K562 (cell line): ENCODE measurements at regions not wholly inside any gene's neighbourhood (a gene's known extent, or its start where the extent isn't known, plus 50 kb on each side); places are given as distances from the start of the nearest gene placed in this dataset.

ENCODE experiments used
- CTCF ChIP-seq, 3 experiments: IDR thresholded peaks in 2 of 3; conservative IDR thresholded peaks in 1 of 3; 2 replicates each; pipeline ENCODE4 v1.5.1; 2011 to 2012; ENCODE audit warnings: low read length in 3 of 3, mild to moderate bottlenecking in 3 of 3, control low read depth in 2 of 3, improper control_type of control experiment in 1 of 3, inconsistent platforms in 1 of 3, low read depth in 1 of 3, mixed read lengths in 1 of 3, moderate library complexity in 1 of 3; ENCODE audit not compliant: insufficient read depth in 2 of 3
- ESRRA ChIP-seq: fragments of 450-650 bp; IDR thresholded peaks from 2 replicates; pipeline ENCODE4 v1.6.1; 2014; ENCODE audit warnings: low read depth, mild to moderate bottlenecking, moderate library complexity, borderline replicate concordance
- HMG20A ChIP-seq: fragments of 450-650 bp; formaldehyde crosslinking; conservative IDR thresholded peaks from 2 replicates; pipeline ENCODE4 v1.4.0; 2020; ENCODE audit warnings: mild to moderate bottlenecking, mixed read lengths
- HNRNPK ChIP-seq: fragments of 200-400 bp; formaldehyde crosslinking; IDR thresholded peaks from one replicate; pipeline ENCODE4 v1.6.1; 2018; ENCODE audit warnings: mild to moderate bottlenecking, low read depth, low read length; ENCODE audit not compliant: poor library complexity, severe bottlenecking
- NFE2L1 ChIP-seq: fragments of 450-650 bp; IDR thresholded peaks from 2 replicates; pipeline ENCODE4 v1.6.1; 2016; ENCODE audit warnings: missing genetic modification characterization, low read depth, mild to moderate bottlenecking, missing compliant biosample characterization, moderate library complexity, borderline replicate concordance
- PREB ChIP-seq: sonication (generic); formaldehyde crosslinking; IDR thresholded peaks from 2 replicates; pipeline ENCODE4 v1.8.1; 2023; ENCODE audit warnings: mild to moderate bottlenecking, missing genetic modification reagents
- TCF7L2 ChIP-seq: fragments of 150-350 bp; IDR thresholded peaks from 2 replicates; pipeline ENCODE4 v1.6.1; 2016; ENCODE audit warnings: low read depth, mild to moderate bottlenecking, low read length, moderate library complexity
- ZNF41 ChIP-seq: fragments of 250-450 bp; sonication (Bioruptor Pico); conservative IDR thresholded peaks from 2 replicates; pipeline ENCODE4 v1.4.0; 2020; ENCODE audit warnings: mild to moderate bottlenecking
- TF ChIP-seq, protein P1 (sequence below): sonication (generic); formaldehyde crosslinking; IDR thresholded peaks from 2 replicates; pipeline ENCODE4 v1.8.0; 2022; ENCODE audit warnings: mild to moderate bottlenecking, missing genetic modification reagents, borderline replicate concordance
- TF ChIP-seq, protein P2 (sequence below), 2 experiments: IDR thresholded peaks in 1 of 2; conservative IDR thresholded peaks in 1 of 2; 2 replicates each; pipeline ENCODE4 v1.6.1; 2016; ENCODE audit warnings: low read depth in 2 of 2, mild to moderate bottlenecking in 1 of 2, missing compliant biosample characterization in 1 of 2, missing genetic modification characterization in 1 of 2, moderate library complexity in 1 of 2

GRCh38 chr1:199020904-199021303 is 382.1 kb downstream of the PTPRC start:
- TF ChIP-seq HMG20A (no peak), PREB (CRISPR knock-in tag) (no peak), HNRNPK (no peak), TCF7L2 (no peak), ZNF41 (CRISPR knock-in tag) (no peak), NFE2L1 (tag) (no peak), CTCF (IDR thresholded peaks at IDR 0.05 in 2 of 3, conservative IDR thresholded peaks at IDR 0.05 in 1 of 3; ENCODE audit: insufficient read depth in 2 of 3, low read depth in 1 of 3, low read length in 3 of 3) (no peak), ESRRA (no peak)
- TF ChIP-seq, protein P1, sequence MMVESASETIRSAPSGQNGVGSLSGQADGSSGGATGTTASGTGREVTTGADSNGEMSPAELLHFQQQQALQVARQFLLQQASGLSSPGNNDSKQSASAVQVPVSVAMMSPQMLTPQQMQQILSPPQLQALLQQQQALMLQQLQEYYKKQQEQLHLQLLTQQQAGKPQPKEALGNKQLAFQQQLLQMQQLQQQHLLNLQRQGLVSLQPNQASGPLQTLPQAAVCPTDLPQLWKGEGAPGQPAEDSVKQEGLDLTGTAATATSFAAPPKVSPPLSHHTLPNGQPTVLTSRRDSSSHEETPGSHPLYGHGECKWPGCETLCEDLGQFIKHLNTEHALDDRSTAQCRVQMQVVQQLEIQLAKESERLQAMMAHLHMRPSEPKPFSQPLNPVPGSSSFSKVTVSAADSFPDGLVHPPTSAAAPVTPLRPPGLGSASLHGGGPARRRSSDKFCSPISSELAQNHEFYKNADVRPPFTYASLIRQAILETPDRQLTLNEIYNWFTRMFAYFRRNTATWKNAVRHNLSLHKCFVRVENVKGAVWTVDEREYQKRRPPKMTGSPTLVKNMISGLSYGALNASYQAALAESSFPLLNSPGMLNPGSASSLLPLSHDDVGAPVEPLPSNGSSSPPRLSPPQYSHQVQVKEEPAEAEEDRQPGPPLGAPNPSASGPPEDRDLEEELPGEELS (CRISPR knock-in tag), result no peak
- TF ChIP-seq, protein P2, sequence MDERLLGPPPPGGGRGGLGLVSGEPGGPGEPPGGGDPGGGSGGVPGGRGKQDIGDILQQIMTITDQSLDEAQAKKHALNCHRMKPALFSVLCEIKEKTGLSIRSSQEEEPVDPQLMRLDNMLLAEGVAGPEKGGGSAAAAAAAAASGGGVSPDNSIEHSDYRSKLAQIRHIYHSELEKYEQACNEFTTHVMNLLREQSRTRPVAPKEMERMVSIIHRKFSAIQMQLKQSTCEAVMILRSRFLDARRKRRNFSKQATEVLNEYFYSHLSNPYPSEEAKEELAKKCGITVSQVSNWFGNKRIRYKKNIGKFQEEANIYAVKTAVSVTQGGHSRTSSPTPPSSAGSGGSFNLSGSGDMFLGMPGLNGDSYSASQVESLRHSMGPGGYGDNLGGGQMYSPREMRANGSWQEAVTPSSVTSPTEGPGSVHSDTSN (CRISPR knock-in tag; IDR thresholded peaks at IDR 0.05; ENCODE audit: low read depth), result no peak
- TF ChIP-seq, protein P2 (tag; conservative IDR thresholded peaks at IDR 0.05; ENCODE audit: low read depth), result no peak
